ENCODE measurements at regions not wholly inside any gene's neighbourhood (a gene's known extent, or its start where the extent isn't known, plus 50 kb on each side); places are given as distances from the start of the nearest gene placed in this dataset.

DNA sequence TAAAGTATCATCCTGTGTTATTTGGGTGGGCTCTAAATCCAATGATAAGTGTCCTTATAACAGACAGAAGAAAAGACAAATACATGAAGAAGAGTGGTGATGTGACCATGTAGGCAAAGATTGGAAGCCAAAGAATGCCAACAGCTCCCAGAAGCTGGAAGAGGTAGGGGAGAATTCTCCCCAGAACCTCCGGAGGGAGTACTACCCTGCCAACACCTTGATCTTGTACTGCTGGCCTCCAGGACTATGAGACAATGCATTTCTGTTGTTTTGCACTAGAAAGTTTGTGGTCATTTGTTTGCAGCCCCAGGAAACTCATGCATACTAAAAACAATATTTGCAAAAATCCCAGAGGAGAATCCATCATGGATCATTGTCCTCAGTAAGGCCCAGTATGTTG lies 115.0 kb upstream of the ARHGAP20 start:
- Histone ChIP-seq H3K79me2 (ENCODE audit: insufficient read depth, low read length) (no peaks in the 10 kb centered on the region), H3K36me3 (ENCODE audit: control insufficient read depth in 1 of 2, insufficient read depth in 2 of 2, low read length in 2 of 2) (no peaks in the 10 kb centered on the region), H3K27me3 (ENCODE audit: insufficient read depth, low read length) (peaks cover 18% of the 10 kb centered on the region; the same call in 1 of the 2 replicates), H3K4me2 (ENCODE audit: low read length) (no peak overlapping the region), H3K9me2 (ENCODE audit: insufficient read depth) (no peaks in the 10 kb centered on the region), H2AFZ (ENCODE audit: low read depth, low read length, poor library complexity, severe bottlenecking) (no peak overlapping the region), H3K4me1 (ENCODE audit: control insufficient read depth in 1 of 2, insufficient read depth in 2 of 2, low read length in 2 of 2) (no peaks in the 10 kb centered on the region), H3K27ac (ENCODE audit: low read depth, low read length) (no peak overlapping the region), H3K9ac (ENCODE audit: low read length) (no peak overlapping the region), H3K4me3 (replicated peaks in 1 of 2; ENCODE audit: low read depth in 1 of 2, low read length in 2 of 2) (no peak overlapping the region), H3K9me3 (ENCODE audit: control insufficient read depth in 1 of 2, insufficient read depth in 1 of 2, low read depth in 1 of 2, low read length in 2 of 2) (no peaks in the 10 kb centered on the region), H4K20me1 (ENCODE audit: insufficient read depth) (no peaks in the 10 kb centered on the region)
- no peak for ATAC-seq
- RAD21 ChIA-PET (ENCODE audit: low non-redundant PET in 1 of 2, low total read pairs in 2 of 2, uncharacterized antibody in 2 of 2, unreplicated experiment in 2 of 2): no interaction called here
- intact Hi-C loops (cut with micrococcal nuclease): no loop called here
- no peak for DNase-seq (ENCODE audit: low read depth, low spot score)
- no peak for TF ChIP-seq ELF1 (IDR thresholded peaks at IDR 0.05; ENCODE audit: borderline replicate concordance, low read depth)
- no peak for TF ChIP-seq ATF3 (IDR thresholded peaks at IDR 0.05)
- TF ChIP-seq MAX (IDR thresholded peaks at IDR 0.05): no peak
- TF ChIP-seq RAD21 (IDR thresholded peaks at IDR 0.05; ENCODE audit: low read depth): no peak
- no peak for TF ChIP-seq TCF7L2 (IDR thresholded peaks at IDR 0.05; ENCODE audit: borderline replicate concordance, extremely low read depth, insufficient read depth, insufficient read length)
- TF ChIP-seq SP1 (IDR thresholded peaks at IDR 0.05; ENCODE audit: low read depth): no peak
- no peak for TF ChIP-seq REST (IDR thresholded peaks at IDR 0.05; ENCODE audit: low read depth)
- no peak for TF ChIP-seq EZH2 (IDR thresholded peaks at IDR 0.05)
- TF ChIP-seq, protein P1, sequence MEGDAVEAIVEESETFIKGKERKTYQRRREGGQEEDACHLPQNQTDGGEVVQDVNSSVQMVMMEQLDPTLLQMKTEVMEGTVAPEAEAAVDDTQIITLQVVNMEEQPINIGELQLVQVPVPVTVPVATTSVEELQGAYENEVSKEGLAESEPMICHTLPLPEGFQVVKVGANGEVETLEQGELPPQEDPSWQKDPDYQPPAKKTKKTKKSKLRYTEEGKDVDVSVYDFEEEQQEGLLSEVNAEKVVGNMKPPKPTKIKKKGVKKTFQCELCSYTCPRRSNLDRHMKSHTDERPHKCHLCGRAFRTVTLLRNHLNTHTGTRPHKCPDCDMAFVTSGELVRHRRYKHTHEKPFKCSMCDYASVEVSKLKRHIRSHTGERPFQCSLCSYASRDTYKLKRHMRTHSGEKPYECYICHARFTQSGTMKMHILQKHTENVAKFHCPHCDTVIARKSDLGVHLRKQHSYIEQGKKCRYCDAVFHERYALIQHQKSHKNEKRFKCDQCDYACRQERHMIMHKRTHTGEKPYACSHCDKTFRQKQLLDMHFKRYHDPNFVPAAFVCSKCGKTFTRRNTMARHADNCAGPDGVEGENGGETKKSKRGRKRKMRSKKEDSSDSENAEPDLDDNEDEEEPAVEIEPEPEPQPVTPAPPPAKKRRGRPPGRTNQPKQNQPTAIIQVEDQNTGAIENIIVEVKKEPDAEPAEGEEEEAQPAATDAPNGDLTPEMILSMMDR (IDR thresholded peaks at IDR 0.05 in 2 of 3, conservative IDR thresholded peaks at IDR 0.05 in 1 of 3; ENCODE audit: borderline replicate concordance in 1 of 3, insufficient read depth in 1 of 3, low read depth in 2 of 3, low read length in 2 of 3): no peak
- TF ChIP-seq ZBTB33 (IDR thresholded peaks at IDR 0.05; ENCODE audit: extremely low read depth, insufficient replicate concordance, low read length): no peak
- TF ChIP-seq POLR2A (IDR thresholded peaks at IDR 0.05; ENCODE audit: borderline replicate concordance, extremely low read depth, insufficient read depth, insufficient read length): no peak
- TF ChIP-seq JUND (IDR thresholded peaks at IDR 0.05): no peak
- CTCF ChIA-PET: no interaction called here
- no TSS peak for BruUV-seq (replicated peaks)
- POLR2A ChIA-PET: no interaction called here
